Stimulated activated CD4-positive, alpha-beta T cell treated with anti-CD3 and anti-CD28 coated beads, Interleukin-12 subunit alpha, Interleukin-12 subunit beta, amount 100 ng/mL, for 24 hours (primary cell): ENCODE measurements at regions not wholly inside any gene's neighbourhood (a gene's known extent, or its start where the extent isn't known, plus 50 kb on each side); places are given as distances from the start of the nearest gene placed in this dataset.

Experiments used
- DNase-seq, 2 experiments: peaks; one replicate each; pipeline ENCODE4 v3.0.0-alpha.2; 2020; ENCODE audit warnings: low read depth in 2 of 2

DNA sequence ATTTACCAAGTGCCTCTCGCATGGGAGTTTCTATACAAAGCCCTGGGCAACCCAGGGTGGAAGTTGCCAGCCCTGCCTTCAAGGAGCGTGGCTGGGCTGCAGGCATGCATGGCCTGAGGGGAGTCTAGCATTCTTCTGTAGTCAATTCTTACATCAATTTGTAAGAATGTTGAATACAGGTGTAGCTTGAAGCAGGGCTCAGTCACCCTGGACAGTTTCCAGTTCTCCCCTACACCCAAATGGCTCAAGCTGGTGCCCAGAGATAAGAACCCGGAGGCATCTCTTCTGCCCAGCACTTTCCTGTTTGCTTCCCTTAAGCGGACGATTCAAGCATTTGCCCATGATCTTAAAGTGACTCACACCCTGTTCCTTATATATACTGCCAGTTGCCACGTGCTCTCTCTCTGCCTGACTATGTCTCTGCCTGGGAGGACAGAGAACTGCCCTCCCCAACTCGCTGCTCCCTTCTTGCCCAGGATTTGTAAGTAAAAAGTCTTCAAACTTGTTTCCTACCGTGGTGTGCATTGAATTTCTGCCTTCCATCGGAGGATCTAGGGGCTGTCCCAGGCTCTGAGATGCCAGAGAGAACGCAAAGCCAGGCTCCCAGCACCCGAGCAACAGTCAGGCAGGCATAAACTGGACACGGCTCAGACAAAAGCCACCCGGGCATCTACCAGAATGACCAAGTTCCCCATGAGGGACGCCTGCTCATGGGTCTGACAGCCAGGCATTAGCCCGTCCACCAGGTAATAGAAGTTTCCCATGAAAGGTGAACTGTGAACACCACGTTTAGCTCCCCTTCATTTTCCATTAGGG lies 50.9 kb upstream of the AJAP1 start:
- no peak for DNase-seq
